SK-N-MC (cell line): ENCODE measurements at regions not wholly inside any gene's neighbourhood (a gene's known extent, or its start where the extent isn't known, plus 50 kb on each side); places are given as distances from the start of the nearest gene placed in this dataset.

Source experiments
- DNase-seq: peaks from one replicate; pipeline ENCODE4 v3.0.0-alpha.2; 2011; ENCODE audit warnings: low read depth, low spot score
- H3K27ac ChIP-seq: fragments of 200-600 bp; sonication (generic); 2 replicates; pipeline ENCODE4 v1.5.1; 2016; ENCODE audit warnings: mixed run types
- H3K36me3 ChIP-seq: fragments of 200-600 bp; sonication (generic); 2 replicates; pipeline ENCODE4 v1.6.1; 2017; ENCODE audit warnings: antibody characterized with exemption, low read length, mixed read lengths; ENCODE audit not compliant: insufficient read depth
- H3K4me3 ChIP-seq: fragments of 200-600 bp; sonication (generic); 2 replicates; pipeline ENCODE4 v1.5.1; 2016
- H3K9ac ChIP-seq: fragments of 200-600 bp; sonication (generic); 2 replicates; pipeline ENCODE4 v1.8.0; 2017; ENCODE audit warnings: mixed run types, mixed read lengths; ENCODE audit not compliant: insufficient read length
- H3K9me3 ChIP-seq: fragments of 200-600 bp; sonication (generic); 2 replicates; pipeline ENCODE4 v1.6.1; 2017; ENCODE audit warnings: low read depth, mild to moderate bottlenecking, antibody characterized with exemption, low read length, moderate library complexity, mixed read lengths
- EZH2 ChIP-seq: fragments of 200-600 bp; sonication (generic); IDR thresholded peaks from one replicate; pipeline ENCODE4 v1.6.1; 2017; ENCODE audit warnings: antibody characterized with exemption
- FOXP2 ChIP-seq: optimal IDR thresholded peaks from 2 replicates; pipeline ENCODE3; 2011; ENCODE audit warnings: mild to moderate bottlenecking, moderate library complexity; ENCODE audit not compliant: insufficient read depth; ENCODE audit errors: extremely low read length, control extremely low read depth
- POLR2AphosphoS5 ChIP-seq: IDR thresholded peaks from 2 replicates; pipeline ENCODE4 v1.6.1; 2012; ENCODE audit warnings: mild to moderate bottlenecking, low read depth, low read length, borderline replicate concordance

GRCh38 chr6:91786474-91787184 is 1199.8 kb upstream of the MAP3K7 start:
- Histone ChIP-seq H3K27ac (no peak overlapping the region), H3K4me3 (no peak overlapping the region), H3K9me3 (no peaks in the 10 kb centered on the region; the same call in 1 of the 2 replicates), H3K36me3 (no peaks in the 10 kb centered on the region), H3K9ac (no peak overlapping the region)
- TF ChIP-seq FOXP2 = no peak
- TF ChIP-seq POLR2AphosphoS5 = no peak
- TF ChIP-seq EZH2 = no peak
- DNase-seq = no peak

GRCh38 chr6:91782802-91783201 is 1195.9 kb upstream of the MAP3K7 start:
- no peak for TF ChIP-seq POLR2AphosphoS5
- TF ChIP-seq FOXP2 = no peak
- no peak for TF ChIP-seq EZH2
- no peak overlapping the region for H3K9ac ChIP-seq
- peak; percentile 78 for DNase-seq
- no peak overlapping the region for H3K4me3 ChIP-seq
- no peak overlapping the region for H3K27ac ChIP-seq
- H3K36me3 ChIP-seq = no peaks in the 10 kb centered on the region
- no peaks in the 10 kb centered on the region; the same call in 1 of the 2 replicates for H3K9me3 ChIP-seq

GRCh38 chr6:91781946-91782345 is 1195.1 kb upstream of the MAP3K7 start:
- no peaks in the 10 kb centered on the region; the same call in 1 of the 2 replicates for H3K9me3 ChIP-seq
- H3K9ac ChIP-seq = no peak overlapping the region
- no peak overlapping the region for H3K27ac ChIP-seq
- TF ChIP-seq POLR2AphosphoS5 = no peak
- no peak for TF ChIP-seq EZH2
- no peak for TF ChIP-seq FOXP2
- H3K4me3 ChIP-seq = no peak overlapping the region
- no peaks in the 10 kb centered on the region for H3K36me3 ChIP-seq
- no peak for DNase-seq

GRCh38 chr6:91780270-91780669 is 1193.4 kb upstream of the MAP3K7 start:
- DNase-seq = no peak
- H3K9ac ChIP-seq = no peak overlapping the region
- H3K4me3 ChIP-seq = no peak overlapping the region
- no peak overlapping the region for H3K27ac ChIP-seq
- no peak for TF ChIP-seq FOXP2
- no peak for TF ChIP-seq POLR2AphosphoS5
- TF ChIP-seq EZH2 = no peak
- peaks cover 4% of the 10 kb centered on the region; the same call in 1 of the 2 replicates for H3K9me3 ChIP-seq
- H3K36me3 ChIP-seq = no peaks in the 10 kb centered on the region

GRCh38 chr6:91761621-91762020 is 1174.7 kb upstream of the MAP3K7 start:
- no peaks in the 10 kb centered on the region for H3K9me3 ChIP-seq
- H3K36me3 ChIP-seq = no peaks in the 10 kb centered on the region
- DNase-seq = no peak
- no peak overlapping the region for H3K4me3 ChIP-seq
- no peak overlapping the region for H3K9ac ChIP-seq
- TF ChIP-seq EZH2 (no peak), FOXP2 (no peak), POLR2AphosphoS5 (no peak)
- H3K27ac ChIP-seq = no peak overlapping the region

- TF ChIP-seq FOXP2 = no peak
- no peak for TF ChIP-seq POLR2AphosphoS5
- TF ChIP-seq EZH2 = no peak
- H3K4me3 ChIP-seq = no peak overlapping the region
- H3K9ac ChIP-seq = no peak overlapping the region
- no peak for DNase-seq
- H3K9me3 ChIP-seq = no peaks in the 10 kb centered on the region
- H3K27ac ChIP-seq = no peak overlapping the region
- no peaks in the 10 kb centered on the region for H3K36me3 ChIP-seq
Measured at GRCh38 chr6:91754691-91755090, 1167.8 kb upstream of the MAP3K7 start.

- H3K4me3 ChIP-seq = no peak overlapping the region
- no peaks in the 10 kb centered on the region for H3K36me3 ChIP-seq
- H3K9ac ChIP-seq = no peak overlapping the region
- H3K9me3 ChIP-seq = no peaks in the 10 kb centered on the region
- H3K27ac ChIP-seq = no peak overlapping the region
- DNase-seq = no peak
- TF ChIP-seq EZH2 (no peak), FOXP2 (no peak), POLR2AphosphoS5 (no peak)
Measured at GRCh38 chr6:91751526-91751925, 1164.7 kb upstream of the MAP3K7 start.

GRCh38 chr6:91744566-91744965 is 1157.7 kb upstream of the MAP3K7 start:
- no peak overlapping the region for H3K9ac ChIP-seq
- H3K9me3 ChIP-seq = no peaks in the 10 kb centered on the region
- no peak for DNase-seq
- TF ChIP-seq POLR2AphosphoS5 (no peak), EZH2 (no peak), FOXP2 (no peak)
- no peaks in the 10 kb centered on the region for H3K36me3 ChIP-seq
- H3K4me3 ChIP-seq = no peak overlapping the region
- H3K27ac ChIP-seq = no peak overlapping the region

GRCh38 chr6:91743756-91744155 is 1156.9 kb upstream of the MAP3K7 start:
- H3K27ac ChIP-seq = no peak overlapping the region
- H3K4me3 ChIP-seq = no peak overlapping the region
- H3K36me3 ChIP-seq = no peaks in the 10 kb centered on the region
- TF ChIP-seq EZH2 (no peak), POLR2AphosphoS5 (no peak), FOXP2 (no peak)
- no peak overlapping the region for H3K9ac ChIP-seq
- DNase-seq = no peak
- H3K9me3 ChIP-seq = no peaks in the 10 kb centered on the region

GRCh38 chr6:91731939-91732338 is 1145.1 kb upstream of the MAP3K7 start:
- no peak overlapping the region for H3K27ac ChIP-seq
- no peak overlapping the region for H3K9ac ChIP-seq
- no peak for DNase-seq
- no peak overlapping the region for H3K4me3 ChIP-seq
- TF ChIP-seq POLR2AphosphoS5 (no peak), FOXP2 (no peak), EZH2 (no peak)
- H3K36me3 ChIP-seq = no peaks in the 10 kb centered on the region
- no peaks in the 10 kb centered on the region for H3K9me3 ChIP-seq
